IMR-90 (cell line): ENCODE measurements at regions not wholly inside any gene's neighbourhood (a gene's known extent, or its start where the extent isn't known, plus 50 kb on each side); places are given as distances from the start of the nearest gene placed in this dataset.

Experiments used
- ATAC-seq: fragments of 200-7000 bp; cut with Tn5 transposase; 2 replicates; pipeline ENCODE4 v1.9.1; 2020; ENCODE audit warnings: low read depth, mild to moderate bottlenecking, moderate library complexity
- BruUV-seq: library from RNA; stranded (reverse); fragments of 400-500 nt; replicated peaks from 2 replicates; lab custom pipeline; 2021; lab: Mats Ljungman, UMichigan
- CTCF ChIA-PET: fragments of 300-600 bp; formaldehyde crosslinking; extraction: SDS; loops from one replicate; lab custom pipeline; 2021; ENCODE audit warnings: antibody characterized with exemption; lab: Yijun Ruan, JAX
- POLR2A ChIA-PET: fragments of 300-600 bp; sonication (Branson Sonifier 250); formaldehyde crosslinking; loops from one replicate; lab custom pipeline; 2022; ENCODE audit warnings: antibody characterized with exemption; ENCODE audit not compliant: unreplicated experiment; lab: Charles Lee
- DNase-seq: peaks from one replicate; pipeline ENCODE4 v3.0.0; 2013
- H2AFZ ChIP-seq: replicated peaks from 2 replicates; pipeline ENCODE3; 2013; ENCODE audit warnings: low read length, mild to moderate bottlenecking; ENCODE audit not compliant: poor library complexity
- H2AK5ac ChIP-seq: 2 replicates; pipeline ENCODE4 v1.6.1; 2013; ENCODE audit warnings: low read depth, low read length, inconsistent platforms
- H2AK9ac ChIP-seq: replicated peaks from 2 replicates; pipeline ENCODE3; 2013; ENCODE audit warnings: mild to moderate bottlenecking, low read depth, low read length, moderate library complexity; ENCODE audit not compliant: poor library complexity
- H2BK120ac ChIP-seq: 2 replicates; pipeline ENCODE4 v1.6.1; 2013; ENCODE audit warnings: low read depth, low read length, inconsistent platforms
- H2BK15ac ChIP-seq: 3 replicates; pipeline ENCODE4 v1.6.1; 2013; ENCODE audit warnings: low read depth, low read length, inconsistent platforms
- H2BK20ac ChIP-seq: 2 replicates; pipeline ENCODE4 v1.6.1; 2013; ENCODE audit warnings: low read depth, mild to moderate bottlenecking, inconsistent platforms, low read length, moderate library complexity
- H2BK5ac ChIP-seq: 2 replicates; pipeline ENCODE4 v1.6.1; 2013; ENCODE audit warnings: mild to moderate bottlenecking, low read depth, low read length, inconsistent platforms; ENCODE audit not compliant: poor library complexity, severe bottlenecking
- H3K14ac ChIP-seq: replicated peaks from 2 replicates; pipeline ENCODE4 v1.6.1; 2013; ENCODE audit warnings: low read depth, low read length, inconsistent platforms
- H3K18ac ChIP-seq: 2 replicates; pipeline ENCODE4 v1.6.1; 2013; ENCODE audit warnings: low read depth, low read length, control low read depth
- H3K23ac ChIP-seq: 2 replicates; pipeline ENCODE4 v1.6.1; 2013; ENCODE audit warnings: low read depth, low read length, inconsistent platforms
- H3K27ac ChIP-seq: 2 replicates; pipeline ENCODE4 v1.5.1; 2013; ENCODE audit warnings: mild to moderate bottlenecking, control low read depth, low read length; ENCODE audit not compliant: insufficient read depth
- H3K27me3 ChIP-seq: 2 replicates; pipeline ENCODE4 v1.6.1; 2013; ENCODE audit warnings: low read length; ENCODE audit not compliant: control insufficient read depth, insufficient read depth
- H3K36me3 ChIP-seq: 2 replicates; pipeline ENCODE4 v1.6.1; 2013; ENCODE audit warnings: low read length, mixed read lengths; ENCODE audit not compliant: control insufficient read depth, insufficient read depth
- H3K4ac ChIP-seq: 2 replicates; pipeline ENCODE4 v1.6.1; 2013; ENCODE audit warnings: low read depth, low read length, inconsistent platforms
- H3K4me1 ChIP-seq: 2 replicates; pipeline ENCODE4 v1.6.1; 2013; ENCODE audit warnings: low read length, mixed read lengths; ENCODE audit not compliant: control insufficient read depth, insufficient read depth
- H3K4me2 ChIP-seq: 2 replicates; pipeline ENCODE4 v1.6.1; 2013; ENCODE audit warnings: low read depth, mild to moderate bottlenecking, control low read depth, low read length, moderate library complexity
- H3K4me3 ChIP-seq: 2 replicates; pipeline ENCODE4 v1.5.1; 2013; ENCODE audit warnings: low read depth, mild to moderate bottlenecking, control low read depth, low read length, moderate library complexity; ENCODE audit not compliant: insufficient read depth
- H3K56ac ChIP-seq: 2 replicates; pipeline ENCODE4 v1.6.1; 2013; ENCODE audit warnings: low read length, inconsistent platforms; ENCODE audit not compliant: insufficient read depth; ENCODE audit errors: extremely low read depth
- H3K79me1 ChIP-seq, 2 experiments: 2 replicates each; pipeline ENCODE4 v1.6.1; 2013; ENCODE audit warnings: low read length in 2 of 2, inconsistent platforms in 1 of 2, low read depth in 1 of 2
- H3K9ac ChIP-seq: 2 replicates; pipeline ENCODE4 v1.6.1; 2013; ENCODE audit warnings: low read depth, low read length, control low read depth
- H3K9me1 ChIP-seq: 2 replicates; pipeline ENCODE4 v1.6.1; 2013; ENCODE audit warnings: low read length, inconsistent platforms; ENCODE audit not compliant: insufficient read depth
- H3K9me3 ChIP-seq: 2 replicates; pipeline ENCODE4 v1.6.1; 2013; ENCODE audit warnings: low read length; ENCODE audit not compliant: control insufficient read depth, insufficient read depth
- H4K20me1 ChIP-seq: 2 replicates; pipeline ENCODE4 v1.6.1; 2013; ENCODE audit warnings: low read length, inconsistent platforms; ENCODE audit not compliant: insufficient read depth
- H4K5ac ChIP-seq: 2 replicates; pipeline ENCODE4 v1.6.1; 2013; ENCODE audit warnings: mild to moderate bottlenecking, low read depth, low read length, control low read depth
- H4K8ac ChIP-seq, 2 experiments: 2 replicates each; pipeline ENCODE4 v1.6.1; 2013; ENCODE audit warnings: low read depth in 2 of 2, low read length in 2 of 2, control low read depth in 1 of 2, inconsistent platforms in 1 of 2
- H4K91ac ChIP-seq: 2 replicates; pipeline ENCODE4 v1.6.1; 2013; ENCODE audit warnings: low read depth, low read length, inconsistent platforms; ENCODE audit not compliant: insufficient read depth
- CEBPB ChIP-seq: IDR thresholded peaks from 2 replicates; pipeline ENCODE4 v1.6.1; 2012; ENCODE audit warnings: low read depth, low read length, improper control_type of control experiment
- CHD1 ChIP-seq: IDR thresholded peaks from 2 replicates; pipeline ENCODE4 v1.6.1; 2012; ENCODE audit warnings: low read depth, low read length, improper control_type of control experiment
- CTCF ChIP-seq: conservative IDR thresholded peaks from 2 replicates; pipeline ENCODE4 v1.5.1; 2012; ENCODE audit warnings: mild to moderate bottlenecking, low read depth, low read length, improper control_type of control experiment
- FOS ChIP-seq: fragments of 150-350 bp; IDR thresholded peaks from 2 replicates; pipeline ENCODE4 v1.6.1; 2016; ENCODE audit warnings: low read depth, low read length
- MAZ ChIP-seq: IDR thresholded peaks from 2 replicates; pipeline ENCODE4 v1.6.1; 2012; ENCODE audit warnings: low read depth, mild to moderate bottlenecking, low read length, improper control_type of control experiment, moderate library complexity, borderline replicate concordance
- MXI1 ChIP-seq: IDR thresholded peaks from 2 replicates; pipeline ENCODE4 v1.6.1; 2012; ENCODE audit warnings: low read depth, mild to moderate bottlenecking, low read length, moderate library complexity, borderline replicate concordance
- NFE2L2 ChIP-seq: fragments of 150-350 bp; IDR thresholded peaks from 2 replicates; pipeline ENCODE4 v1.6.1; 2016; ENCODE audit warnings: low read depth, mild to moderate bottlenecking, low read length
- POLR2A ChIP-seq: IDR thresholded peaks from 2 replicates; pipeline ENCODE4 v1.6.1; 2012; ENCODE audit warnings: mild to moderate bottlenecking, low read depth, low read length
- RAD21 ChIP-seq: IDR thresholded peaks from 2 replicates; pipeline ENCODE4 v1.6.1; 2012; ENCODE audit warnings: low read length, improper control_type of control experiment
- RCOR1 ChIP-seq: IDR thresholded peaks from 2 replicates; pipeline ENCODE4 v1.6.1; 2012; ENCODE audit warnings: mild to moderate bottlenecking, low read length, improper control_type of control experiment; ENCODE audit not compliant: insufficient replicate concordance
- RFX5 ChIP-seq: IDR thresholded peaks from 2 replicates; pipeline ENCODE4 v1.8.0; 2012; ENCODE audit warnings: low read depth, mild to moderate bottlenecking, low read length, moderate library complexity
- SMC3 ChIP-seq: fragments of 150-350 bp; IDR thresholded peaks from 2 replicates; pipeline ENCODE4 v1.6.1; 2016; ENCODE audit warnings: low read depth, mild to moderate bottlenecking, antibody characterized with exemption, low read length, moderate library complexity
- USF2 ChIP-seq: fragments of 150-350 bp; IDR thresholded peaks from 2 replicates; pipeline ENCODE4 v1.6.1; 2017; ENCODE audit warnings: mild to moderate bottlenecking, antibody characterized with exemption, low read length, low read depth
- WGBS, 2 experiments: methylation state at CpG; one replicate each; pipeline versions ENCODE4 v1.1.5 to v1.1.7; 2013; ENCODE audit warnings: missing lambda C conversion rate in 2 of 2; ENCODE audit not compliant: insufficient read length in 1 of 2; ENCODE audit errors: extremely low coverage in 2 of 2; 5-methylcytosine and 5-hydroxymethylcytosine counted together
- dilution Hi-C: fragments of 300-500 bp; cut with HindIII; formaldehyde crosslinking; loops from one replicate; pipeline ENCODE4 v1.14.3; 2018; ENCODE audit warnings: low sequenced_read_pairs; ENCODE audit not compliant: unreplicated experiment
- in situ Hi-C: fragments of 300-500 bp; cut with MboI; formaldehyde crosslinking; loops from 3 replicates; pipeline ENCODE4 v1.14.3; 2019; ENCODE audit warnings: low sequenced_read_pairs, inconsistent platforms, mixed read lengths
- intact Hi-C: fragments of 100-400 bp; cut with micrococcal nuclease; formaldehyde crosslinking; loops from 2 replicates; pipeline ENCODE4 v1.10.0; 2022

- Histone ChIP-seq H4K91ac (no peak overlapping the region), H3K4ac (no peak overlapping the region), H3K4me2 (no peak overlapping the region), H3K4me1 (no peaks in the 10 kb centered on the region), H2BK5ac (no peak overlapping the region), H2AFZ (no peak overlapping the region), H4K8ac (no peak overlapping the region), H3K36me3 (no peaks in the 10 kb centered on the region), H3K9ac (no peak overlapping the region), H2BK120ac (no peak overlapping the region), H4K5ac (no peak overlapping the region), H3K27me3 (no peaks in the 10 kb centered on the region), H3K14ac (no peak overlapping the region), H2AK5ac (no peak overlapping the region), H3K23ac (no peak overlapping the region), H3K56ac (no peak overlapping the region), H3K27ac (no peak overlapping the region), H3K9me3 (peaks cover 2% of the 10 kb centered on the region; the same call in 1 of the 2 replicates), H3K18ac (no peak overlapping the region), H4K20me1 (no peaks in the 10 kb centered on the region), H3K4me3 (no peak overlapping the region), H2BK20ac (no peak overlapping the region), H2AK9ac (no peak overlapping the region), H3K9me1 (no peaks in the 10 kb centered on the region), H2BK15ac (no peak overlapping the region), H3K79me1 (no peaks in the 10 kb centered on the region)
- CTCF ChIA-PET: no interaction called here
- POLR2A ChIA-PET: no interaction called here
- TF ChIP-seq CEBPB: no peak
- TF ChIP-seq MAZ: no peak
- TF ChIP-seq RFX5: no peak
- no peak for TF ChIP-seq USF2
- TF ChIP-seq RAD21: no peak
- no peak for TF ChIP-seq CTCF
- no peak for TF ChIP-seq POLR2A
- no peak for TF ChIP-seq NFE2L2
- no peak for TF ChIP-seq SMC3
- TF ChIP-seq FOS: no peak
- no peak for TF ChIP-seq CHD1
- TF ChIP-seq RCOR1: no peak
- no peak for TF ChIP-seq MXI1
- 0% methylated on average over 1 of the region's 1 CpG; no CpG with 5 or more reads in 1 of the 2 experiments for WGBS, 2 experiments
- BruUV-seq: no TSS peak
- DNase-seq: no peak
- ATAC-seq: no peak
- intact Hi-C loops (no loop called here), dilution Hi-C loops (no loop called here), in situ Hi-C loops (no loop called here)
Measured at GRCh38 chr10:83960125-83960524, 179.2 kb upstream of the GHITM start.
